Endothelial cell of umbilical vein (primary cell): ENCODE measurements at regions not wholly inside any gene's neighbourhood (a gene's known extent, or its start where the extent isn't known, plus 50 kb on each side); places are given as distances from the start of the nearest gene placed in this dataset.

Experiments used
- BruUV-seq: library from RNA; stranded (reverse); fragments of 400-500 nt; replicated peaks from 2 replicates; lab custom pipeline; 2021; lab: Mats Ljungman, UMichigan
- CTCF ChIA-PET: fragments of 300-600, 350-600 bp; sonication (Branson Sonifier 250); formaldehyde crosslinking; loops from one replicate; lab custom pipeline; 2021; ENCODE audit warnings: antibody characterized with exemption, inconsistent platforms; lab: Charles Lee
- POLR2A ChIA-PET: fragments of 300-600, 350-600 bp; sonication (Branson Sonifier 250); formaldehyde crosslinking; loops from one replicate; lab custom pipeline; 2021; ENCODE audit warnings: antibody characterized with exemption, inconsistent platforms; lab: Charles Lee
- DNase-seq: peaks from one replicate; pipeline ENCODE4 v3.0.0-alpha.2; 2011; ENCODE audit warnings: low read depth, low spot score
- FAIRE-seq: peaks from 2 replicates; lab custom pipeline; 2011; peaks lifted over from hg19 to GRCh38; lab: Jason Lieb, UNC
- H2AFZ ChIP-seq: 2 replicates; pipeline ENCODE4 v1.6.0; 2012; ENCODE audit warnings: low read depth, low read length, control low read depth, inconsistent platforms
- H3K27ac ChIP-seq: 2 replicates; pipeline ENCODE4 v1.5.1; 2011; ENCODE audit warnings: low read depth, mild to moderate bottlenecking, control low read depth, low read length, moderate library complexity; ENCODE audit not compliant: insufficient read depth
- H3K27me3 ChIP-seq, 2 experiments: 2 replicates each; pipeline versions ENCODE4 v1.6.0 to v1.6.1; 2011; ENCODE audit warnings: low read length in 2 of 2, mixed read lengths in 1 of 2; ENCODE audit not compliant: control insufficient read depth in 2 of 2, insufficient read depth in 2 of 2
- H3K36me3 ChIP-seq, 2 experiments: 2 replicates in 1 of 2; 3 replicates in 1 of 2; pipeline ENCODE4 v1.5.1; 2011; ENCODE audit warnings: low read length in 2 of 2, mild to moderate bottlenecking in 1 of 2, moderate library complexity in 1 of 2; ENCODE audit not compliant: control insufficient read depth in 2 of 2, insufficient read depth in 2 of 2; ENCODE audit errors: extremely low read depth in 1 of 2
- H3K4me1 ChIP-seq: 3 replicates; pipeline ENCODE4 v1.5.1; 2011; ENCODE audit warnings: mild to moderate bottlenecking, low read length; ENCODE audit not compliant: control insufficient read depth, insufficient read depth; ENCODE audit errors: extremely low read depth
- H3K4me2 ChIP-seq: 2 replicates; pipeline ENCODE4 v1.6.1; 2011; ENCODE audit warnings: low read length, control low read depth, mixed read lengths; ENCODE audit not compliant: insufficient read depth
- H3K4me3 ChIP-seq, 3 experiments: fragments of 200-600 bp in 1 of 3; sonication (generic), shearing (Covaris generic) in 1 of 3; replicated peaks in 1 of 3; 2 replicates each; pipeline ENCODE4 v1.5.1; 2011 to 2016; ENCODE audit warnings: control low read depth in 3 of 3, low read length in 3 of 3, mild to moderate bottlenecking in 2 of 3, inconsistent platforms in 1 of 3, low read depth in 1 of 3, moderate library complexity in 1 of 3; ENCODE audit not compliant: insufficient read depth in 1 of 3
- H3K79me2 ChIP-seq: 2 replicates; pipeline ENCODE4 v1.6.0; 2012; ENCODE audit warnings: low read length, inconsistent platforms; ENCODE audit not compliant: control insufficient read depth, insufficient read depth
- H3K9ac ChIP-seq: replicated peaks from 2 replicates; pipeline ENCODE3; 2011; ENCODE audit warnings: low read length, control low read depth; ENCODE audit not compliant: insufficient read depth; ENCODE audit errors: extremely low read depth
- H3K9me1 ChIP-seq: replicated peaks from 3 replicates; pipeline ENCODE4 v1.6.0; 2011; ENCODE audit warnings: mild to moderate bottlenecking, low read length; ENCODE audit not compliant: control insufficient read depth, insufficient read depth; ENCODE audit errors: extremely low read depth
- H3K9me3 ChIP-seq: replicated peaks from 2 replicates; pipeline ENCODE4 v1.5.1; 2012; ENCODE audit warnings: low read length, inconsistent platforms; ENCODE audit not compliant: control insufficient read depth, insufficient read depth
- H4K20me1 ChIP-seq: replicated peaks from 2 replicates; pipeline ENCODE3; 2011; ENCODE audit warnings: mild to moderate bottlenecking, low read length; ENCODE audit not compliant: control insufficient read depth, insufficient read depth; ENCODE audit errors: extremely low read depth
- CTCF ChIP-seq, 2 donors: IDR thresholded peaks; 1 replicate in 1 of 2; 2 replicates in 1 of 2; pipeline ENCODE4 v1.5.1; 2011; ENCODE audit warnings: low read length in 2 of 2, mild to moderate bottlenecking in 2 of 2, moderate library complexity in 2 of 2, control low read depth in 1 of 2, inconsistent platforms in 1 of 2, low read depth in 1 of 2; ENCODE audit not compliant: insufficient read depth in 1 of 2; ENCODE audit errors: extremely low read depth in 1 of 2
- EZH2 ChIP-seq: IDR thresholded peaks from 2 replicates; pipeline ENCODE4 v1.6.1; 2012; ENCODE audit warnings: borderline replicate concordance, low read depth, mild to moderate bottlenecking, moderate library complexity, low read length, inconsistent platforms; ENCODE audit not compliant: severe bottlenecking
- FOS ChIP-seq: IDR thresholded peaks from 2 replicates; pipeline ENCODE4 v1.6.1; 2011; ENCODE audit warnings: mild to moderate bottlenecking, low read length, moderate library complexity, borderline replicate concordance; ENCODE audit not compliant: insufficient read depth
- GATA2 ChIP-seq: IDR thresholded peaks from 2 replicates; pipeline ENCODE4 v1.7.0; 2011; ENCODE audit warnings: low read depth, mild to moderate bottlenecking, moderate library complexity, mixed read lengths, low read length; ENCODE audit not compliant: insufficient read length, insufficient read depth
- JUN ChIP-seq: IDR thresholded peaks from 2 replicates; pipeline ENCODE4 v1.6.1; 2011; ENCODE audit warnings: borderline replicate concordance, low read depth; ENCODE audit not compliant: insufficient read length, insufficient read depth
- MAX ChIP-seq: IDR thresholded peaks from 2 replicates; pipeline ENCODE4 v1.6.1; 2011; ENCODE audit not compliant: insufficient read depth, insufficient read length
- MYC ChIP-seq: IDR thresholded peaks from one replicate; pipeline ENCODE4 v1.6.1; 2011; ENCODE audit warnings: mild to moderate bottlenecking, low read depth, low read length
- POLR2A ChIP-seq: IDR thresholded peaks from 2 replicates; pipeline ENCODE4 v1.6.1; 2012; ENCODE audit warnings: low read depth, mild to moderate bottlenecking, control low read depth, low read length
- POLR2AphosphoS5 ChIP-seq: IDR thresholded peaks from 2 replicates; pipeline ENCODE4 v1.6.1; 2012; ENCODE audit warnings: low read depth, mild to moderate bottlenecking, control low read depth, low read length, moderate library complexity; ENCODE audit not compliant: insufficient read depth
- dilution Hi-C: fragments of 300-500 bp; cut with MboI; formaldehyde crosslinking; loops from one replicate; pipeline ENCODE4 v1.15.0; 2019; ENCODE audit warnings: low sequenced_read_pairs; ENCODE audit not compliant: extremely low pct_ligation_motif_present
- intact Hi-C: fragments of 100-400 bp; cut with micrococcal nuclease; formaldehyde crosslinking; loops from one replicate; pipeline ENCODE4 v1.10.0; 2022

GRCh38 chr6:117126213-117126612 is 139.1 kb upstream of the VGLL2 start:
- DNase-seq (no peak), FAIRE-seq (no peak)
- no peaks in the 10 kb centered on the region for H4K20me1 ChIP-seq
- H3K27me3 ChIP-seq: no peaks in the 10 kb centered on the region
- no peaks in the 10 kb centered on the region for H3K9me1 ChIP-seq
- no peaks in the 10 kb centered on the region for H3K79me2 ChIP-seq
- peaks cover 2% of the 10 kb centered on the region for H3K9me3 ChIP-seq
- intact Hi-C loops: no loop called here
- H2AFZ ChIP-seq: no peak overlapping the region
- H3K27ac ChIP-seq: no peak overlapping the region
- H3K4me1 ChIP-seq: no peaks in the 10 kb centered on the region
- TF ChIP-seq CTCF (IDR thresholded peaks at IDR 0.05; ENCODE audit: extremely low read depth in 1 of 2, insufficient read depth in 1 of 2, low read depth in 1 of 2, low read length in 2 of 2) (no peak), EZH2 (no peak), FOS (no peak), MAX (no peak), GATA2 (no peak), POLR2A (no peak), POLR2AphosphoS5 (no peak), JUN (no peak), MYC (no peak)
- no peak overlapping the region for H3K4me3 ChIP-seq
- CTCF ChIA-PET: no interaction called here
- POLR2A ChIA-PET: no interaction called here
- dilution Hi-C loops: no loop called here
- H3K9ac ChIP-seq: no peak overlapping the region
- H3K36me3 ChIP-seq: no peaks in the 10 kb centered on the region
- no peak overlapping the region for H3K4me2 ChIP-seq
- no TSS peak for BruUV-seq
